ENCODE measurements at regions not wholly inside any gene's neighbourhood (a gene's known extent, or its start where the extent isn't known, plus 50 kb on each side); places are given as distances from the start of the nearest gene placed in this dataset.

DNA sequence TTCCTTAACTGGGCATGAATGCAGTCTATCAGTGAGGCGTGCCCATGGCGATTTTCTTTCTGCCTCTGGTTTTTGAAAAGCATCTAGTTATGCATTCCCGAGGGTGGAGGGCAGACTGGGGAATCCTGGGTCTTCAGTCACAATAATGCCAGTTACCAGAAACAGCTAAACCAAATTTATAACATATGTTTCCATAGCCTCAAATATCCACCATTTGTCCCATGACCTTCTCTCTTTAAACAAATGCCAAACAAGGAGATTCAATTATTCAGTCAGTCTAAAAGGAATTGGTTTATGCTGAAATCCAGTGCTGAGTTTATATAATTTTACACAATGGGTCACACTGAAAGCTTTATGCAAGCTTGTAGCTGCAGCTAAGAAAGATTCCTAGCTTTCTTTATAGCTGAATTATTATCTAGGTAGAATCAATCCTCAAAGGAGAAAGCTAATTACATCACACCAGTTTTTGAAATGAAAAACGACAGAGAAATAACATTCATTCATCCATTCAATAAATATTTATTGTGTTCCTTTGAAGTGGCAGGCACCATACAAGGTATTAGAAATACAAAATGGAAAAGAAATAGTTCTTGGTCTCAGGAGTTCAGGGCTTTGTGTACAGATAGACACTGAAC is 131.3 kb upstream of the RAP1B start:
- Histone ChIP-seq H3K27me3 (no peaks in the 10 kb centered on the region), H3K4me3 (peak overlapping the region in 1 of 4 donors; percentile 8), H3K9me3 (no peaks in the 10 kb centered on the region), H3K27ac (replicated peaks in 1 of 4) (peak overlapping the region; percentile 72 to 81 (median 76)), H3K4me1 (peaks cover 0 to 23% (median 13%) of the 10 kb centered on the region in 4 donors), H3K36me3 (no peaks in the 10 kb centered on the region)
- intact Hi-C loops (cut with DNase I) = no loop called here
- no peak for TF ChIP-seq EP300 (IDR thresholded peaks at IDR 0.05)
- TF ChIP-seq POLR2AphosphoS5 (IDR thresholded peaks at IDR 0.05) = peak in 1 of 2 donors; percentile 6
- TF ChIP-seq, protein P1, sequence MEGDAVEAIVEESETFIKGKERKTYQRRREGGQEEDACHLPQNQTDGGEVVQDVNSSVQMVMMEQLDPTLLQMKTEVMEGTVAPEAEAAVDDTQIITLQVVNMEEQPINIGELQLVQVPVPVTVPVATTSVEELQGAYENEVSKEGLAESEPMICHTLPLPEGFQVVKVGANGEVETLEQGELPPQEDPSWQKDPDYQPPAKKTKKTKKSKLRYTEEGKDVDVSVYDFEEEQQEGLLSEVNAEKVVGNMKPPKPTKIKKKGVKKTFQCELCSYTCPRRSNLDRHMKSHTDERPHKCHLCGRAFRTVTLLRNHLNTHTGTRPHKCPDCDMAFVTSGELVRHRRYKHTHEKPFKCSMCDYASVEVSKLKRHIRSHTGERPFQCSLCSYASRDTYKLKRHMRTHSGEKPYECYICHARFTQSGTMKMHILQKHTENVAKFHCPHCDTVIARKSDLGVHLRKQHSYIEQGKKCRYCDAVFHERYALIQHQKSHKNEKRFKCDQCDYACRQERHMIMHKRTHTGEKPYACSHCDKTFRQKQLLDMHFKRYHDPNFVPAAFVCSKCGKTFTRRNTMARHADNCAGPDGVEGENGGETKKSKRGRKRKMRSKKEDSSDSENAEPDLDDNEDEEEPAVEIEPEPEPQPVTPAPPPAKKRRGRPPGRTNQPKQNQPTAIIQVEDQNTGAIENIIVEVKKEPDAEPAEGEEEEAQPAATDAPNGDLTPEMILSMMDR (IDR thresholded peaks at IDR 0.05) = no peak
- TF ChIP-seq POLR2A (IDR thresholded peaks at IDR 0.05; ENCODE audit: low read depth) = no peak
- DNase-seq (ENCODE audit: extremely low spot score) = no peak
- 31% methylated on average over 4 of the region's 4 CpGs for WGBS

GRCh38 chr12:68479896-68480291 is 130.8 kb upstream of the RAP1B start:
- TF ChIP-seq, protein P1 (IDR thresholded peaks at IDR 0.05) = no peak
- TF ChIP-seq POLR2A (IDR thresholded peaks at IDR 0.05; ENCODE audit: low read depth) (no peak), EP300 (IDR thresholded peaks at IDR 0.05) (no peak), POLR2AphosphoS5 (IDR thresholded peaks at IDR 0.05) (no peak)
- H3K36me3 ChIP-seq = no peaks in the 10 kb centered on the region
- 41% methylated on average over 2 of the region's 2 CpGs for WGBS
- peak overlapping the region; percentile 72 to 81 (median 76) for H3K27ac ChIP-seq (replicated peaks in 1 of 4)
- H3K4me1 ChIP-seq = peaks cover 0 to 23% (median 13%) of the 10 kb centered on the region in 4 donors
- DNase-seq (ENCODE audit: extremely low spot score) = no peak
- intact Hi-C loops (cut with DNase I) = no loop called here
- no peaks in the 10 kb centered on the region for H3K27me3 ChIP-seq
- H3K4me3 ChIP-seq = no peak overlapping the region
- H3K9me3 ChIP-seq = no peaks in the 10 kb centered on the region

- Histone ChIP-seq H3K4me1 (peaks cover 0 to 23% (median 13%) of the 10 kb centered on the region in 4 donors), H3K9me3 (no peaks in the 10 kb centered on the region), H3K36me3 (no peaks in the 10 kb centered on the region), H3K27ac (replicated peaks in 1 of 4) (peak overlapping the region in 3 of 4 donors; percentile 72 to 81 (median 76)), H3K4me3 (no peak overlapping the region), H3K27me3 (no peaks in the 10 kb centered on the region)
- DNase-seq (ENCODE audit: extremely low spot score) = no peak
- intact Hi-C loops (cut with DNase I) = no loop called here
- no peak for TF ChIP-seq EP300 (IDR thresholded peaks at IDR 0.05)
- TF ChIP-seq POLR2A (IDR thresholded peaks at IDR 0.05; ENCODE audit: low read depth) = no peak
- no peak for TF ChIP-seq POLR2AphosphoS5 (IDR thresholded peaks at IDR 0.05)
- TF ChIP-seq, protein P1 (IDR thresholded peaks at IDR 0.05) = no peak
These were observed 130.2 kb upstream of the RAP1B start for GRCh38 chr12:68480526-68480925.

GRCh38 chr12:68481181-68481941 is 129.3 kb upstream of the RAP1B start:
- WGBS = 69% methylated on average over 7 of the region's 7 CpGs
- Histone ChIP-seq H3K27me3 (no peaks in the 10 kb centered on the region), H3K36me3 (no peaks in the 10 kb centered on the region), H3K27ac (replicated peaks in 1 of 4) (no peak overlapping the region), H3K4me3 (no peak overlapping the region), H3K4me1 (peaks cover 0 to 23% (median 13%) of the 10 kb centered on the region in 4 donors), H3K9me3 (no peaks in the 10 kb centered on the region)
- no peak for DNase-seq (ENCODE audit: extremely low spot score)
- TF ChIP-seq POLR2AphosphoS5 (IDR thresholded peaks at IDR 0.05) (no peak), EP300 (IDR thresholded peaks at IDR 0.05) (no peak), POLR2A (IDR thresholded peaks at IDR 0.05; ENCODE audit: low read depth) (no peak)
- TF ChIP-seq, protein P1 (IDR thresholded peaks at IDR 0.05) = no peak
- intact Hi-C loops (cut with DNase I) = no loop called here
